Urinary bladder (tissue), 3 donors: ENCODE measurements at regions not wholly inside any gene's neighbourhood (a gene's known extent, or its start where the extent isn't known, plus 50 kb on each side); places are given as distances from the start of the nearest gene placed in this dataset.

ENCODE experiments used
- DNase-seq: peaks from one replicate; pipeline ENCODE4 v3.0.0-alpha.2; 2015; ENCODE audit errors: extremely low spot score
- H3K27ac ChIP-seq: one replicate; pipeline ENCODE4 v1.5.1; 2013; ENCODE audit warnings: low read depth, mild to moderate bottlenecking, moderate library complexity
- H3K36me3 ChIP-seq: one replicate; pipeline ENCODE4 v1.6.1; 2013; ENCODE audit warnings: mild to moderate bottlenecking, moderate library complexity; ENCODE audit not compliant: insufficient read depth
- H3K4me1 ChIP-seq: one replicate; pipeline ENCODE4 v1.6.1; 2013; ENCODE audit warnings: mild to moderate bottlenecking, moderate library complexity; ENCODE audit not compliant: insufficient read depth
- H3K4me3 ChIP-seq: one replicate; pipeline ENCODE4 v1.5.1; 2013; ENCODE audit warnings: low read depth, low read length
- WGBS: extraction: QIAGEN DNeasy Blood & Tissue Kit; methylation state at CpG from one replicate; pipeline ENCODE4 v1.1.7; 2013; 5-methylcytosine and 5-hydroxymethylcytosine counted together
- donor health status: healthy with polysubstance abuse.
- donor health status: healthy.

DNA sequence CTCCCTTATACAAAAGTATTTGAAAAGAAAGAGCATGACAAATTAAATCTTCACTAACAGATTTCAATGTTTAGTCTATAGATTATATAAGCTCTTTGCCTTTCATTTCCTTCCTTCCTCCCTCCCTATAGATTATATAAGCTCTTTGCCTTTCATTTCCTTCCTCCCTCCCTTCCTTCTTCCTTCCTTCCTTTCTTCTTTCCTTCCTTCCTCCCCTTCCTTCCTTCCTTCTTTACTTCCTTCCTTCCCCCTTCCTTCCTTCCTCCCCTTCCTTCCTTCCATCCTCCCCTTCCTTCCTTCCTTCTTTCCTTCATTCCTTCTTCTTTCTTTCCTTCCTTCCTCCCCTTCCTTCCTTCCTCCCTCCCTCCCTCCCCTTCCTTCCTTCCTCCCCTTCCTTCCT is 209.8 kb upstream of the CBLB start:
- no peaks in the 10 kb centered on the region for H3K36me3 ChIP-seq
- no peak for DNase-seq
- H3K27ac ChIP-seq: no peak overlapping the region
- H3K4me3 ChIP-seq: no peak overlapping the region
- no peaks in the 10 kb centered on the region for H3K4me1 ChIP-seq

DNA sequence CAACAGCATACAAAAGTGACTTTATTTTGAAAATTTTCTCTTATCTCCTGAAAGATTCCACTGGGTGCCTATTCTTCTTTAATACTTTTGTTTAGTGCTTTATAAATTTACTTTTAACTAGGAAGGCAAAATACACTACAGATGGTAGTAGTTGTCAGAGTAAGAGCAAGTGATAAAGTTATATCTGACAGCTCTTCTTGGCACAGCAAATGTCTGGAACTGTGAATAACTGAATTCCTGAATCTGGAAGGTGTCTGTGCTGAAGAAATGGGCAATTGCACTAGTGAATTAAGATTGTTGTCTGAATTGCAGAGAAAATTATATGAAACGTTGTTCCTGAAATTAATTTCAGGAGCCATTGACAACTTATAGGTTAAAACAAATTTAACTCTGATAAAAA is 213.8 kb upstream of the CBLB start:
- Histone ChIP-seq H3K27ac (no peak overlapping the region), H3K36me3 (no peaks in the 10 kb centered on the region), H3K4me3 (no peak overlapping the region), H3K4me1 (no peaks in the 10 kb centered on the region)
- DNase-seq: no peak
- WGBS: 62% methylated on average over 1 of the region's 1 CpG

GRCh38 chr3:106083207-106083606 is 214.4 kb upstream of the CBLB start:
- WGBS: 70% methylated on average over 1 of the region's 1 CpG
- DNase-seq: no peak
- Histone ChIP-seq H3K27ac (no peak overlapping the region), H3K36me3 (no peaks in the 10 kb centered on the region), H3K4me3 (no peak overlapping the region), H3K4me1 (no peaks in the 10 kb centered on the region)

- 98% methylated on average over 1 of the region's 1 CpG for WGBS
- DNase-seq: no peak
These were observed 215.0 kb upstream of the CBLB start for GRCh38 chr3:106083854-106084253.

DNA sequence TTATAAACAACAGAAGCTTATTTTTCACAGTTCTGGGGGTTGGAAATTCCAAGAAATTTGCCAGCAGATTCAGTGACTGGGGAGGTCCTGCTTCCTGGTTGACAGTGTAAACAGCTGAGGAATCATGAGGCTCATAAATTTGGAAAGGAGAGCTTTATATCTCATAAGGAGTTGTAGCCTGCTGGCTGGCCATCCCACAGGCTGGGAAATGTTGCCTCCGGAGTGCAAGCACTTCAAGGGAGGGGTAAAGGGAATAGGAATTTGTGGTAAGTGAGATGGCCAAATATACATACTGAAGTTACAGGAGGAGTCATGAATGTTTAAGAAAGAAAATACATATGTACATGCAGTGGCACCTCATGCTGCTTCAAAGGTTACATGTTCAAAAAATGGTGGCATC is 217.2 kb upstream of the CBLB start:
- Histone ChIP-seq H3K4me1 (no peaks in the 10 kb centered on the region), H3K27ac (no peak overlapping the region), H3K4me3 (no peak overlapping the region), H3K36me3 (no peaks in the 10 kb centered on the region)
- DNase-seq: no peak
- 24% methylated on average over 1 of the region's 1 CpG for WGBS

More at GRCh38 chr3:106083854-106084253, 215.0 kb upstream of the CBLB start:
- Histone ChIP-seq H3K27ac (no peak overlapping the region), H3K36me3 (no peaks in the 10 kb centered on the region), H3K4me1 (no peaks in the 10 kb centered on the region), H3K4me3 (no peak overlapping the region)

- no peak overlapping the region for H3K27ac ChIP-seq
- no peak for DNase-seq
- H3K4me3 ChIP-seq: no peak overlapping the region
- no peaks in the 10 kb centered on the region for H3K36me3 ChIP-seq
- H3K4me1 ChIP-seq: no peaks in the 10 kb centered on the region
- WGBS: 91% methylated on average over 4 of the region's 4 CpGs
These were observed 217.8 kb upstream of the CBLB start for GRCh38 chr3:106086636-106087035.

GRCh38 chr3:106088304-106088703 is 219.5 kb upstream of the CBLB start:
- Histone ChIP-seq H3K4me1 (no peaks in the 10 kb centered on the region), H3K27ac (no peak overlapping the region), H3K4me3 (no peak overlapping the region), H3K36me3 (no peaks in the 10 kb centered on the region)
- 77% methylated on average over 1 of the region's 1 CpG for WGBS
- DNase-seq: no peak

DNA sequence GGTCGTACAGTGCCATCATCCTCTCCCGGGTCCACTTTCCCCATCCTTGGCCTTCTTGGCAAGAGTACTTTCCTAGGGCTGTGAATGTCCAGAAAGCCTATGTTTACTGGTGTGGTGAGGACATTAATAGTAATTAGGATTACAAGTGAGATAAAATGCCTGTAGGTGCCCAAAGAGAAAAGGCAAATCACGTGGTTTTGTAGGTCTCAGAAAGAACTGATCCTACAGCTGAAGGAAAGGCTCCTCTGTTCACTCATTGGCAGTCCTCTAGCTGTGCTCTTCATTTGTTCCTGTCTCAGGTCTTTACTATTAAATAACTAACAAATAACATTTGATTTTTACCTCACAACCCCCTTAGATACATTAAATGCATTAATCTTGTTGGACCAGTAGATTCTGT is 220.1 kb upstream of the CBLB start:
- Histone ChIP-seq H3K27ac (no peak overlapping the region), H3K36me3 (no peaks in the 10 kb centered on the region), H3K4me1 (no peaks in the 10 kb centered on the region), H3K4me3 (no peak overlapping the region)
- 68% methylated on average over 3 of the region's 3 CpGs for WGBS
- no peak for DNase-seq

- WGBS: 96% methylated on average over 1 of the region's 1 CpG
These were observed 221.0 kb upstream of the CBLB start for GRCh38 chr3:106089806-106090205.

GRCh38 chr3:106092792-106093191 is 224.0 kb upstream of the CBLB start:
- Histone ChIP-seq H3K36me3 (no peaks in the 10 kb centered on the region), H3K4me3 (no peak overlapping the region), H3K4me1 (no peaks in the 10 kb centered on the region), H3K27ac (no peak overlapping the region)
- 88% methylated on average over 2 of the region's 2 CpGs for WGBS
- no peak for DNase-seq

More at GRCh38 chr3:106089806-106090205, 221.0 kb upstream of the CBLB start:
- H3K4me3 ChIP-seq: no peak overlapping the region
- H3K27ac ChIP-seq: no peak overlapping the region
- H3K36me3 ChIP-seq: no peaks in the 10 kb centered on the region
- no peak for DNase-seq
- no peaks in the 10 kb centered on the region for H3K4me1 ChIP-seq

DNA sequence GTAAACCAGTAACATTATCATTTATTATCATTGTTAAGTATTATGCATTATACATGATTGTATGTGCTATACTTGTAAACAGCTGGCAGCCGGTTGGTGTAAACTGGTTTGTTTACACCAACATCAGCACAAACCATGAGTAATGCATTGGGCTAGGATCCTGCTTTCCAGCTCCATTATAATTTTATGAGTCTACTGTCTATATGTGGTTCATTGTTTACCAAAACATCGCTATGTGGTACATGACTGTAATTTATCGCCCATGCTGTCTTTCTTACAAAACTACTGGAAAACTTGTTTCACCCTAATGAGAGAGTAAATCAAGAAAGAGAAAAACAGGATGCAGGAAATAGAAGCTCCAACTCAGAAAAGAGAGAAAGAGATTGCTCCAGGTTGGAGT is 224.8 kb upstream of the CBLB start:
- H3K4me1 ChIP-seq: no peaks in the 10 kb centered on the region
- no peaks in the 10 kb centered on the region for H3K36me3 ChIP-seq
- no peak for DNase-seq
- H3K4me3 ChIP-seq: no peak overlapping the region
- WGBS: 78% methylated on average over 3 of the region's 3 CpGs
- no peak overlapping the region for H3K27ac ChIP-seq

DNA sequence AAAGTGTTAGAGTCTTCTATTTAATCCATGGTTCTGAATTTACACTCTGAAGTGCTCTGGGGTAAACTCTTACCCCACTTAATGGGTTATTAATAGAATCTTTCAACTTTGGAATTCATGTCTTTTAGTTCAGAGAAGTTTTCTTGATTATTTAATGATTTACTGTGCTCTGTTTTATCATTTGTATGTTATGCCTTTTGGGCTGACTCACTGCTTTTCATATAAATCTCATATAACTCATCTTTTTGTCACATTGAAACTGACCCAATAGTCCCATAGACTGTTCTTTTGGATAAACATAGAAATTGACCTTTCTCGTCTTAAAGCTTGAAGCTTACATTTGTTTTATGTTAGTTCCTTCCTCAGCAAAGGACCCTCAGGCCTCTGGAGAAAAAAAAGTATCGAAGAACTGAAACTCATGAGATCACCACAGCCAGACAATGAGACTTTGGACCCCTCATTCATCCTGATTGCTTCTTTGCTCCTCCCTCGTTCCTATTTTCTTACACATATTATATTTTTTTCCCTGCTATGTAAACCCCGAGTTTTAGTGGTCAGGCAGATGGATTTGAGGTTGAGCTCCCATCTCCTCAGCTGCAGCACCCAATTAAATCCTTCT is 229.1 kb upstream of the CBLB start:
- no peaks in the 10 kb centered on the region for H3K36me3 ChIP-seq
- no peak overlapping the region for H3K4me3 ChIP-seq
- WGBS: 50% methylated on average over 4 of the region's 4 CpGs
- DNase-seq: no peak
- H3K27ac ChIP-seq: no peak overlapping the region
- no peaks in the 10 kb centered on the region for H3K4me1 ChIP-seq

DNA sequence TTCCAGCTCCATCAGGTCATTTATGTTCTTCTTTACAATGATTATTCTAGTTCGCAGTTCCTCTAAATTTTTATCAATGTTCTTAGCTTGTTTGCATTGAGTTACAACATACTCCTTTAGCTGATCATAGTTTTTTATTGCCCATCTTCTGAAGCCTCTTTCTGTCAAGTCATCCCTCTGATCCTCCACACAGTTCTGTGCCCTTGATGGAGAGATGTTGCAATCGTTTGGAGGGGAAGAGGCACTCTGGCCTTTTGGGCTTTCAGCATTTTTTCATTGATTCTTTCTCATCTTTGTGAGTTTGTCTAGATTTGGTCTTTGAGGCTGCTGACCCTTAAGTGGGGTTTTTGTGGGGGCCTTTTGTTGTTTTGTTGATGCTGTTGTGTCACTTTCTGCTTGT is 234.6 kb upstream of the CBLB start:
- WGBS: 81% methylated on average over 2 of the region's 2 CpGs
- no peak for DNase-seq

GRCh38 chr3:106104078-106104477 is 235.3 kb upstream of the CBLB start:
- Histone ChIP-seq H3K4me1 (no peaks in the 10 kb centered on the region), H3K4me3 (no peak overlapping the region), H3K36me3 (no peaks in the 10 kb centered on the region), H3K27ac (no peak overlapping the region)
- no peak for DNase-seq
- 98% methylated on average over 4 of the region's 4 CpGs for WGBS

More for the DNA sequence above, 234.6 kb upstream of the CBLB start:
- Histone ChIP-seq H3K4me1 (no peaks in the 10 kb centered on the region), H3K27ac (no peak overlapping the region), H3K36me3 (no peaks in the 10 kb centered on the region), H3K4me3 (no peak overlapping the region)

- Histone ChIP-seq H3K4me3 (no peak overlapping the region), H3K36me3 (no peaks in the 10 kb centered on the region), H3K27ac (no peak overlapping the region), H3K4me1 (no peaks in the 10 kb centered on the region)
- 84% methylated on average over 2 of the region's 2 CpGs for WGBS
- no peak for DNase-seq
These were observed 240.1 kb upstream of the CBLB start for GRCh38 chr3:106108925-106109324.
